Mucosa of rectum (tissue), 2 donors: ENCODE measurements at regions not wholly inside any gene's neighbourhood (a gene's known extent, or its start where the extent isn't known, plus 50 kb on each side); places are given as distances from the start of the nearest gene placed in this dataset.
"Not testable (repeated sequence)": the region's sequence is repeated elsewhere in the genome, so short reads cannot be mapped to it uniquely, and the experiment has no call there.

ENCODE experiments used
- H3K27ac ChIP-seq, 2 donors: one replicate each; pipeline ENCODE4 v1.7.0; 2013; ENCODE audit warnings: inconsistent platforms in 2 of 2, low read depth in 2 of 2, low read length in 2 of 2
- H3K27me3 ChIP-seq, 2 donors: one replicate each; pipeline ENCODE4 v1.7.0; 2013; ENCODE audit warnings: low read length in 2 of 2; ENCODE audit not compliant: control insufficient read depth in 2 of 2, insufficient read depth in 2 of 2
- H3K36me3 ChIP-seq, 2 donors: one replicate each; pipeline ENCODE4 v1.7.0; 2013; ENCODE audit warnings: low read length in 2 of 2; ENCODE audit not compliant: control insufficient read depth in 2 of 2, insufficient read depth in 2 of 2
- H3K4me1 ChIP-seq, 2 donors: one replicate each; pipeline ENCODE4 v1.7.0; 2013; ENCODE audit warnings: low read length in 2 of 2, mild to moderate bottlenecking in 1 of 2; ENCODE audit not compliant: control insufficient read depth in 2 of 2, insufficient read depth in 2 of 2
- H3K4me3 ChIP-seq, 2 donors: one replicate each; pipeline ENCODE4 v1.7.0; 2013; ENCODE audit warnings: low read length in 2 of 2
- H3K9ac ChIP-seq, 2 donors: one replicate each; pipeline ENCODE4 v1.7.0; 2013; ENCODE audit warnings: low read length in 2 of 2, low read depth in 1 of 2, mild to moderate bottlenecking in 1 of 2
- H3K9me3 ChIP-seq, 2 donors: one replicate each; pipeline ENCODE4 v1.7.0; 2013; ENCODE audit warnings: low read length in 2 of 2; ENCODE audit not compliant: control insufficient read depth in 2 of 2
- donor health status: healthy.
- donor health status: Normal muscosa, but diverticular disease.

DNA sequence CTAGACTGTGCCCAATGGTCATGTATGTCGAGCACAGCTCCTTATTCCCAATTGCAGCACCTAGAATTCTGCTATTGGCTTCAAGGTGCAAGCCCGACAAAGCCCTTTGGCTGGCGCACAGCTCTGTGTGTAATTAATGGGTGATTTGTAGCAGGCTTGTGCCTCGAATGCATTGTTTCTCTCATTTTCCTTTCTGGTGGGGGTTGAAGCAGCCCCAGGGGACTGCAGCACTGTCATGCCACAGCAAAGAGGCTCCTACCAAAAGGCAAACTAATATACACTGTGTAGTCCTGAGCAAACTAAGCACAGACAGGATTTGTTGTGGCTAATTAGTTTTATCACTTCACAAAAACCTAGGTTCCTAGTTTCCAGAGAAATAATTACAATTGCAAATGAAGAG, 898.7 kb downstream of the UQCRFS1 start:
- H3K4me1 ChIP-seq, result no peaks in the 10 kb centered on the region
- H3K36me3 ChIP-seq, result no peaks in the 10 kb centered on the region
- H3K27me3 ChIP-seq, result no peaks in the 10 kb centered on the region
- H3K4me3 ChIP-seq, result no peak overlapping the region
- no peak overlapping the region for H3K27ac ChIP-seq
- H3K9me3 ChIP-seq, result no peaks in the 10 kb centered on the region
- no peak overlapping the region for H3K9ac ChIP-seq

- no peak overlapping the region for H3K27ac ChIP-seq
- no peaks in the 10 kb centered on the region for H3K36me3 ChIP-seq
- no peaks in the 10 kb centered on the region for H3K4me1 ChIP-seq
- no peaks in the 10 kb centered on the region for H3K27me3 ChIP-seq
- H3K9me3 ChIP-seq, result no peaks in the 10 kb centered on the region
- no peak overlapping the region for H3K4me3 ChIP-seq
- no peak overlapping the region for H3K9ac ChIP-seq
Measured at GRCh38 chr19:28313633-28314032, 899.3 kb downstream of the UQCRFS1 start.

DNA sequence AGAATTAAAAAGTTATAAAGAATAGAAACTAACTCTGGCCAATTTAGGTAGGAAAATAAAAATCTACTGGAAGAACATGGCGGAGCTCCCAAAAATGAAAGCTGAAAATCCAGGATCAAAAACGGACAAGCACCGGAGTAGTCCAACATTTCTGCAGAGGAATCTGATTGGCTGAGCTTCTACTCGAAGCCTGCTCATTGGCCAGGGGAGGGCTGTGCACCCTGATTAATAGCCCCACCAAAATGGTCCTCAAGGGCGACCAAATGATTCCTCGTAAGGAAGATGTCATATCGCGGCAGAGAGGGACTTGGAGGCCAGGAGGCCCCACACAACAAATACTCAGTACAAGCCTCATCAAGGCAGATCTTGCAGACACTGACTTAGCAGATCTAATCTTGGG, 900.7 kb downstream of the UQCRFS1 start:
- no peak overlapping the region for H3K27ac ChIP-seq
- no peaks in the 10 kb centered on the region for H3K36me3 ChIP-seq
- H3K4me1 ChIP-seq, result no peaks in the 10 kb centered on the region
- H3K4me3 ChIP-seq, result no peak overlapping the region
- no peaks in the 10 kb centered on the region for H3K9me3 ChIP-seq
- no peak overlapping the region for H3K9ac ChIP-seq
- H3K27me3 ChIP-seq, result no peaks in the 10 kb centered on the region

DNA sequence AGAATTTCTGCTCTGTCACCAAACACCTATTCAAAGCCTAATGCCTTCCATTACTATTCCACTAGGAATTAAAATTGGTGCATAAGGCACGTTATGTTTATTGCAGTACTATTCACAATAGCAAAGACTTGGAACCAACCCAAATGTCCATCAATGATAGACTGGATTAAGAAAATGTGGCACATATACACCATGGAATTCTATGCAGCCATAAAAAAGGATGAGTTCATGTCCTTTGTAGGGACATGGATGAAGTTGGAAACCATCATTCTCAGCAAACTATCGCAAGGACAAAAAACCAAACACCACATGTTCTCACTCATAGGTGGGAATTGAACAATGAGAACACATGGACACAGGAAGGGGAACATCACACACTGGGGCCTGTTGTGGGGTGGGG, 902.1 kb downstream of the UQCRFS1 start:
- not testable (repeated sequence) for H3K36me3 ChIP-seq, H3K9ac ChIP-seq, H3K4me3 ChIP-seq, H3K4me1 ChIP-seq, H3K27ac ChIP-seq, H3K9me3 ChIP-seq, H3K27me3 ChIP-seq

- no peaks in the 10 kb centered on the region for H3K27me3 ChIP-seq
- H3K36me3 ChIP-seq, result no peaks in the 10 kb centered on the region
- H3K9ac ChIP-seq, result no peak overlapping the region
- no peaks in the 10 kb centered on the region for H3K9me3 ChIP-seq
- no peaks in the 10 kb centered on the region for H3K4me1 ChIP-seq
- no peak overlapping the region for H3K4me3 ChIP-seq
- no peak overlapping the region for H3K27ac ChIP-seq
Measured at GRCh38 chr19:28309070-28309469, 903.9 kb downstream of the UQCRFS1 start.

GRCh38 chr19:28307963-28308362, 905.0 kb downstream of the UQCRFS1 start:
- no peak overlapping the region for H3K9ac ChIP-seq
- H3K36me3 ChIP-seq, result no peaks in the 10 kb centered on the region
- no peak overlapping the region for H3K4me3 ChIP-seq
- H3K27me3 ChIP-seq, result no peaks in the 10 kb centered on the region
- H3K4me1 ChIP-seq, result no peaks in the 10 kb centered on the region
- H3K27ac ChIP-seq, result no peak overlapping the region
- no peaks in the 10 kb centered on the region for H3K9me3 ChIP-seq

- Histone ChIP-seq H3K4me1 (no peaks in the 10 kb centered on the region), H3K4me3 (no peak overlapping the region), H3K9ac (no peak overlapping the region), H3K9me3 (no peaks in the 10 kb centered on the region), H3K27ac (no peak overlapping the region), H3K27me3 (no peaks in the 10 kb centered on the region), H3K36me3 (no peaks in the 10 kb centered on the region)
Measured at GRCh38 chr19:28307487-28307886, 905.5 kb downstream of the UQCRFS1 start.

- Histone ChIP-seq H3K4me1 (no peaks in the 10 kb centered on the region), H3K9ac (no peak overlapping the region), H3K4me3 (no peak overlapping the region), H3K36me3 (no peaks in the 10 kb centered on the region), H3K9me3 (no peaks in the 10 kb centered on the region), H3K27me3 (no peaks in the 10 kb centered on the region), H3K27ac (no peak overlapping the region)
Measured at GRCh38 chr19:28305513-28305912, 907.4 kb downstream of the UQCRFS1 start.

DNA sequence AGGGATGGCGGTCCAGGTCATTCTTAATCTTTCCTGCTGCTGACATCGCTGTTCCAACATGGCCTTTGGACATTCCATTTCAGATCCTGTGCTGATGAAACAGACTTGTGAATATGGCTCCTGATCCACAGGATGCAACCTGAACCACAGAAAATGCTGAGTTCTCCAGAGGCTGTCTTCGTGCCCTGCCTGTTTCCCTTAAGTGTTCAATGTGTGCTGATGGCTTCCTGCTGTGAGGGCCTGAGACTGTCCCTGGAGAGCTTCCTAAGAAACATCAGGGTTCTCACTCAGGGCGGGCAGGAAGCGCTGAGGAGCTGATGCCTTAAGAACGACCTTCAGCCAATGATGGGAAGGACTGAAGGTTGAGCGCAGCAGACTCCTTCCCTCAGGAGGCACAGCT, 909.4 kb downstream of the UQCRFS1 start:
- H3K4me3 ChIP-seq, result no peak overlapping the region
- H3K36me3 ChIP-seq, result no peaks in the 10 kb centered on the region
- no peaks in the 10 kb centered on the region for H3K9me3 ChIP-seq
- no peak overlapping the region for H3K9ac ChIP-seq
- H3K4me1 ChIP-seq, result no peaks in the 10 kb centered on the region
- no peaks in the 10 kb centered on the region for H3K27me3 ChIP-seq
- H3K27ac ChIP-seq, result no peak overlapping the region

GRCh38 chr19:28301961-28302360, 911.0 kb downstream of the UQCRFS1 start:
- Histone ChIP-seq H3K9me3 (no peaks in the 10 kb centered on the region), H3K4me3 (no peak overlapping the region), H3K9ac (no peak overlapping the region), H3K27ac (no peak overlapping the region), H3K4me1 (no peaks in the 10 kb centered on the region), H3K27me3 (no peaks in the 10 kb centered on the region), H3K36me3 (no peaks in the 10 kb centered on the region)

- no peaks in the 10 kb centered on the region for H3K9me3 ChIP-seq
- no peaks in the 10 kb centered on the region for H3K27me3 ChIP-seq
Measured at GRCh38 chr19:28301463-28301862, 911.5 kb downstream of the UQCRFS1 start.

More at GRCh38 chr19:28301463-28301862, 911.5 kb downstream of the UQCRFS1 start:
- Histone ChIP-seq H3K9ac (no peak overlapping the region), H3K36me3 (no peaks in the 10 kb centered on the region), H3K4me1 (no peaks in the 10 kb centered on the region), H3K4me3 (no peak overlapping the region), H3K27ac (no peak overlapping the region)
